Psoas muscle (tissue), 7 donors: ENCODE measurements at regions not wholly inside any gene's neighbourhood (a gene's known extent, or its start where the extent isn't known, plus 50 kb on each side); places are given as distances from the start of the nearest gene placed in this dataset.

Experiments
- ATAC-seq, 4 donors: fragments of 200-7000 bp; cut with Tn5 transposase; one replicate each; pipeline ENCODE4 v1.9.1; 2020; ENCODE audit warnings: moderate library complexity in 3 of 4, mild to moderate bottlenecking in 2 of 4
- DNase-seq, 2 donors: peaks; one replicate each; pipeline ENCODE4 v3.0.0-alpha.2; 2020
- H3K27ac ChIP-seq: fragments of 200-600 bp; one replicate; pipeline ENCODE4 v1.8.0; 2022
- H3K27me3 ChIP-seq, 3 donors: fragments of 200-600 bp in 1 of 3; one replicate each; pipeline versions ENCODE4 v1.6.1 to v1.8.0; 2013 to 2022; ENCODE audit warnings: low read length in 2 of 3, mild to moderate bottlenecking in 2 of 3, moderate library complexity in 1 of 3; ENCODE audit not compliant: insufficient read depth in 3 of 3
- H3K36me3 ChIP-seq, 2 donors: fragments of 200-600 bp in 1 of 2; one replicate each; pipeline versions ENCODE4 v1.6.1 to v1.8.0; 2013 to 2022; ENCODE audit warnings: low read depth in 1 of 2, mild to moderate bottlenecking in 1 of 2, moderate library complexity in 1 of 2; ENCODE audit not compliant: insufficient read depth in 1 of 2
- H3K4me1 ChIP-seq: fragments of 200-600 bp; one replicate; pipeline ENCODE4 v1.8.0; 2022
- H3K4me3 ChIP-seq: fragments of 200-600 bp; one replicate; pipeline ENCODE4 v1.8.0; 2022; ENCODE audit warnings: mild to moderate bottlenecking
- H3K9me3 ChIP-seq: fragments of 200-600 bp; one replicate; pipeline ENCODE4 v1.8.0; 2022
- WGBS, 3 donors: extraction: QIAGEN DNeasy Blood & Tissue Kit; methylation state at CpG; one replicate each; pipeline versions ENCODE4 v1.1.6 to v1.1.7; 2013; 5-methylcytosine and 5-hydroxymethylcytosine counted together
- intact Hi-C, 2 donors: fragments of 100-400 bp; cut with DNase I; formaldehyde crosslinking; loops; one replicate each; pipeline versions ENCODE4 v1.11.0 to v1.14.2; 2022
- TF ChIP-seq, protein P1 (sequence below): fragments of 200-600 bp; IDR thresholded peaks from one replicate; pipeline ENCODE4 v1.8.0; 2022; ENCODE audit warnings: antibody characterized with exemption
- donor health status: healthy with polysubstance abuse.
- donor health status: DM: no; HTN: no; CAD: no; lungs with moderate emphysema.
- donor health status: Bipolar disorder and iron deficiency.
- donor health status: healthy.
- donor health status: DM: yes; HTN: yes; CAD: no.
- donor health status: DM: no; HTN: no; CAD: no.
- donor health status: DM: yes; HTN: yes; CAD: no.

GRCh38 chr2:12495247-12495868, 221.4 kb upstream of the TRIB2 start:
- TF ChIP-seq, protein P1, sequence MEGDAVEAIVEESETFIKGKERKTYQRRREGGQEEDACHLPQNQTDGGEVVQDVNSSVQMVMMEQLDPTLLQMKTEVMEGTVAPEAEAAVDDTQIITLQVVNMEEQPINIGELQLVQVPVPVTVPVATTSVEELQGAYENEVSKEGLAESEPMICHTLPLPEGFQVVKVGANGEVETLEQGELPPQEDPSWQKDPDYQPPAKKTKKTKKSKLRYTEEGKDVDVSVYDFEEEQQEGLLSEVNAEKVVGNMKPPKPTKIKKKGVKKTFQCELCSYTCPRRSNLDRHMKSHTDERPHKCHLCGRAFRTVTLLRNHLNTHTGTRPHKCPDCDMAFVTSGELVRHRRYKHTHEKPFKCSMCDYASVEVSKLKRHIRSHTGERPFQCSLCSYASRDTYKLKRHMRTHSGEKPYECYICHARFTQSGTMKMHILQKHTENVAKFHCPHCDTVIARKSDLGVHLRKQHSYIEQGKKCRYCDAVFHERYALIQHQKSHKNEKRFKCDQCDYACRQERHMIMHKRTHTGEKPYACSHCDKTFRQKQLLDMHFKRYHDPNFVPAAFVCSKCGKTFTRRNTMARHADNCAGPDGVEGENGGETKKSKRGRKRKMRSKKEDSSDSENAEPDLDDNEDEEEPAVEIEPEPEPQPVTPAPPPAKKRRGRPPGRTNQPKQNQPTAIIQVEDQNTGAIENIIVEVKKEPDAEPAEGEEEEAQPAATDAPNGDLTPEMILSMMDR: no peak
- H3K27me3 ChIP-seq: peaks cover 0 to 2% (median 0%) of the 10 kb centered on the region in 3 donors
- intact Hi-C loops: no loop called here

DNA sequence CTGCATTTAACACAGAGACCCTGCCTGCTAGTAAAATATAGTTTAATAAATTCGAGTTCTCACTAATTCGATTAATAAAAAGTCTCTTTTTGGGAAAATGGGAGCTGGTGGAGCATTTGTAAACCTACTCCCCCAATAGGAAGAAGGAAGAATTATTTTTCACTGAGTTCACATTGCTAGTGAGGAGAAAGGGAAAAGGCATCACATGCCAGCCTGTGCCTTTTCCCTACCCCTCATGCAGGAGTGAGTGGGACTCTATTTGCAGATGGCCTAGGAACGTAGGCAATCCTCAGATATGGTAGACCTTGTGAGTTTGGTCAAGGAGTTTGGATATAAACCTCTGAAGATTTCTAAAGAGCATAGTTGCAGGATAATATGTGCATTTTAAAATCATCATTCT, 218.4 kb upstream of the TRIB2 start:
- Histone ChIP-seq H3K27me3 (peaks cover 0 to 3% (median 0%) of the 10 kb centered on the region in 3 donors), H3K4me1 (no peaks in the 10 kb centered on the region), H3K36me3 (no peaks in the 10 kb centered on the region), H3K27ac (no peak overlapping the region), H3K4me3 (no peak overlapping the region), H3K9me3 (no peaks in the 10 kb centered on the region)
- intact Hi-C loops: no loop called here
- no peak for DNase-seq
- WGBS, 3 donors: 64 to 82% (median 65%) methylated on average over 3 of the region's 3 CpGs
- ATAC-seq: no peak
- TF ChIP-seq, protein P1: no peak

More at GRCh38 chr2:12495247-12495868, 221.4 kb upstream of the TRIB2 start:
- WGBS, 3 donors: 82 to 88% (median 84%) methylated on average over 7 of the region's 7 CpGs
- Histone ChIP-seq H3K9me3 (no peaks in the 10 kb centered on the region), H3K4me1 (no peaks in the 10 kb centered on the region), H3K4me3 (no peak overlapping the region), H3K27ac (no peak overlapping the region), H3K36me3 (no peaks in the 10 kb centered on the region)
- ATAC-seq (no peak), DNase-seq (no peak)

DNA sequence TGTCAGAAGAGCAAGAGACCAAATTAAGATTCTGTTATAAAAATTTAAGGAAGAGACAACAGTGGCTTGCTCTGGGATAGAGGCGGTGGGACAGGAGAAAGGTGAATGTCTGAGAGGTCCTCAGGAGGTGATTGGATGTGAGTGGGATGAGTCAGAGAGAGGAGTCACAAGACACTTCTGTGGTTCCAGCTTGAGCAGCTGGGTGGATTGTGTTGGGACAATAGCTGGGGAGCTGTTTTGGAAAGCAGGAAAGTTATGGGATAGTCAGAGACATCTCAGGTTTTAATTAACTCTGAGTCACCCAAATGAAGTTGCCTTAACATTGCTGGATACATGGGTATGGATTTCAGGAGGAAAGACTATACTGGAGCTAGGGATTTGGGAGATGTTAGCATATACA, 218.0 kb upstream of the TRIB2 start:
- peak in 2 of 4 donors; percentile 57 to 71 for ATAC-seq
- Histone ChIP-seq H3K36me3 (no peaks in the 10 kb centered on the region), H3K4me3 (no peak overlapping the region), H3K9me3 (no peaks in the 10 kb centered on the region), H3K27ac (no peak overlapping the region), H3K27me3 (peaks cover 0 to 3% (median 0%) of the 10 kb centered on the region in 3 donors), H3K4me1 (no peaks in the 10 kb centered on the region)
- DNase-seq: no peak
- TF ChIP-seq, protein P1: no peak
- intact Hi-C loops: no loop called here
- WGBS, 3 donors: 88 to 95% (median 90%) methylated on average over 1 of the region's 1 CpG

DNA sequence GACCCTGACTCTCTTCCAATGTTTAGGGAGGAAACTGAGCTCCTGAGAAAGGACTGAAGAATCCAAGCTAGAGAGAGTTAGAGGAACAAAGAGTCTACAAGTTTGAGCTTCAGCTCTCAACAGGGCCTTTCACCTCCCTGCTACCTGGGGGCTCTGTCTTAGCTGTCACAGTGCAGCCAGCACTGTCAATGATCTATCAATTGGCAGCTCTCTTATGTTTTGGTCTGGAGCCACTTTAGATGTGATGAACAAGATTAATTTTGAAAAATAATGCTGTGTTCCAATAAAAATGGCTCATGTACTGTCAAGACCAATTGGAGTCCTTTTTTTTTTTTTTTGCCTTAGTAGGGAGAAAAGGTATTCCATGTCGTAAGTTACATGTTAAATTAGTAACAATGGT, 215.8 kb upstream of the TRIB2 start:
- H3K27ac ChIP-seq: no peak overlapping the region
- no peak for DNase-seq
- peaks cover 0 to 3% (median 0%) of the 10 kb centered on the region in 3 donors for H3K27me3 ChIP-seq
- no peak overlapping the region for H3K4me3 ChIP-seq
- no peaks in the 10 kb centered on the region for H3K4me1 ChIP-seq
- TF ChIP-seq, protein P1: no peak
- ATAC-seq: no peak
- no peaks in the 10 kb centered on the region for H3K9me3 ChIP-seq
- intact Hi-C loops: no loop called here
- WGBS, 3 donors: 80 to 83% (median 82%) methylated on average over 1 of the region's 1 CpG
- H3K36me3 ChIP-seq: no peaks in the 10 kb centered on the region
